AG04449 (cell line): ENCODE measurements at regions not wholly inside any gene's neighbourhood (a gene's known extent, or its start where the extent isn't known, plus 50 kb on each side); places are given as distances from the start of the nearest gene placed in this dataset.
"Not testable (repeated sequence)": the region's sequence is repeated elsewhere in the genome, so short reads cannot be mapped to it uniquely, and the experiment has no call there.

Experiments
- CTCF ChIA-PET: fragments of 350-600 bp; formaldehyde crosslinking; extraction: SDS; loops from one replicate; lab custom pipeline; 2021; ENCODE audit warnings: antibody characterized with exemption; lab: Yijun Ruan, JAX
- POLR2A ChIA-PET: fragments of 400-600, 350-600 bp; formaldehyde crosslinking; extraction: SDS; loops from one replicate; lab custom pipeline; 2020; ENCODE audit warnings: antibody characterized with exemption, inconsistent platforms; lab: Yijun Ruan, JAX
- DNase-seq: peaks from one replicate; pipeline ENCODE4 v3.0.0-alpha.2; 2010; ENCODE audit warnings: low read depth, low spot score
- H3K4me3 ChIP-seq: 2 replicates; pipeline ENCODE4 v1.5.1; 2011; ENCODE audit warnings: low read depth, mild to moderate bottlenecking, control low read depth, low read length
- CTCF ChIP-seq: IDR thresholded peaks from one replicate; pipeline ENCODE4 v1.5.1; 2011; ENCODE audit warnings: mild to moderate bottlenecking, moderate library complexity, low read length, control low read depth, inconsistent platforms; ENCODE audit not compliant: insufficient read depth; ENCODE audit errors: missing control alignments

- no peak for TF ChIP-seq CTCF
- ChIA-PET CTCF (interaction anchor here (0.7 to 2.8 kb wide), 4 partner anchors 115 to 203 kb away, joined by 3 to 10 read pairs (median 4); no protein-coding TSS in a partner anchor), POLR2A (interaction anchor here (0.5 to 1.1 kb wide), 6 partner anchors 13 to 456 kb away, joined by 3 to 5 read pairs (median 4); no protein-coding TSS in a partner anchor)
- no peak overlapping the region for H3K4me3 ChIP-seq
- peak; percentile 97 for DNase-seq
These were observed 57.7 kb upstream of the MAP4K3 start for GRCh38 chr2:39494784-39495251.

- POLR2A ChIA-PET: no interaction called here
- CTCF ChIA-PET: interaction anchor here (1.2 to 2.8 kb wide), 4 partner anchors 10 to 200 kb away, joined by 3 to 17 read pairs (median 12); no protein-coding TSS in a partner anchor
- no peak overlapping the region for H3K4me3 ChIP-seq
- no peak for TF ChIP-seq CTCF
- DNase-seq: no peak
These were observed 60.2 kb upstream of the MAP4K3 start for GRCh38 chr2:39497082-39497801.

GRCh38 chr2:39498176-39498575 is 61.1 kb upstream of the MAP4K3 start:
- H3K4me3 ChIP-seq, POLR2A ChIA-PET, DNase-seq: not testable (repeated sequence)
- CTCF ChIA-PET: interaction anchor here (2.2 kb wide), 1 partner anchor 119 kb away, joined by 17 read pairs; no protein-coding TSS in a partner anchor

- no peak overlapping the region for H3K4me3 ChIP-seq
- CTCF ChIA-PET: interaction anchor here (1.3 kb wide), 1 partner anchor 14 kb away, joined by 5 read pairs; no protein-coding TSS in a partner anchor
These were observed 61.7 kb upstream of the MAP4K3 start for GRCh38 chr2:39498786-39499185.

GRCh38 chr2:39499336-39499735 is 62.3 kb upstream of the MAP4K3 start:
- ChIA-PET POLR2A (no interaction called here), CTCF (interaction anchor here (0.7 to 1.3 kb wide), 2 partner anchors 13 to 98 kb away, joined by 3 to 5 read pairs; no protein-coding TSS in a partner anchor)
- TF ChIP-seq CTCF: no peak
- H3K4me3 ChIP-seq: no peak overlapping the region
- no peak for DNase-seq

More at GRCh38 chr2:39498786-39499185, 61.7 kb upstream of the MAP4K3 start:
- TF ChIP-seq CTCF: no peak
- no peak for DNase-seq
- POLR2A ChIA-PET: no interaction called here

GRCh38 chr2:39501412-39501811 is 64.3 kb upstream of the MAP4K3 start:
- ChIA-PET POLR2A (no interaction called here), CTCF (interaction anchor here (0.7 to 1.2 kb wide), 2 partner anchors 12 to 14 kb away, joined by 3 read pairs; no protein-coding TSS in a partner anchor)
- DNase-seq: no peak
- no peak overlapping the region for H3K4me3 ChIP-seq
- no peak for TF ChIP-seq CTCF
